Mesenchymal stem cell (in vitro differentiated cells and primary cell): ENCODE measurements at regions not wholly inside any gene's neighbourhood (a gene's known extent, or its start where the extent isn't known, plus 50 kb on each side); places are given as distances from the start of the nearest gene placed in this dataset.

Source experiments
- DNase-seq: peaks from one replicate; pipeline ENCODE4 v3.0.0-alpha.2; 2013
- H2AFZ ChIP-seq: one replicate; pipeline ENCODE4 v1.6.1; 2013; ENCODE audit warnings: low read depth, mild to moderate bottlenecking, control low read depth, inconsistent platforms, low read length, moderate library complexity
- H2AK5ac ChIP-seq: 2 replicates; pipeline ENCODE4 v1.6.1; 2013; ENCODE audit warnings: low read length, moderate library complexity, mild to moderate bottlenecking, inconsistent platforms; ENCODE audit not compliant: severe bottlenecking
- H2BK120ac ChIP-seq: one replicate; pipeline ENCODE4 v1.6.1; 2013; ENCODE audit warnings: low read depth, mild to moderate bottlenecking, inconsistent platforms, low read length, moderate library complexity
- H2BK12ac ChIP-seq, 2 experiments: one replicate each; pipeline ENCODE4 v1.6.1; 2013; ENCODE audit warnings: inconsistent platforms in 2 of 2, low read length in 2 of 2, mild to moderate bottlenecking in 2 of 2, moderate library complexity in 2 of 2, control low read depth in 1 of 2
- H2BK15ac ChIP-seq: one replicate; pipeline ENCODE4 v1.6.1; 2013; ENCODE audit warnings: mild to moderate bottlenecking, low read depth, inconsistent platforms; ENCODE audit not compliant: poor library complexity, severe bottlenecking
- H2BK5ac ChIP-seq: 2 replicates; pipeline ENCODE4 v1.6.1; 2013; ENCODE audit warnings: low read depth, mild to moderate bottlenecking, low read length, control low read depth, inconsistent platforms; ENCODE audit not compliant: poor library complexity, severe bottlenecking
- H3K14ac ChIP-seq, 2 experiments: one replicate each; pipeline ENCODE4 v1.6.1; 2013; ENCODE audit warnings: inconsistent platforms in 2 of 2, low read length in 2 of 2, control low read depth in 1 of 2, mild to moderate bottlenecking in 1 of 2, moderate library complexity in 1 of 2
- H3K18ac ChIP-seq, 2 experiments: one replicate each; pipeline ENCODE4 v1.6.1; 2013; ENCODE audit warnings: inconsistent platforms in 2 of 2, low read length in 2 of 2, control low read depth in 1 of 2, low read depth in 1 of 2, mild to moderate bottlenecking in 1 of 2
- H3K23ac ChIP-seq, 2 experiments: one replicate each; pipeline ENCODE4 v1.6.1; 2013; ENCODE audit warnings: inconsistent platforms in 2 of 2, low read length in 2 of 2, mild to moderate bottlenecking in 2 of 2, moderate library complexity in 2 of 2, control low read depth in 1 of 2
- H3K27ac ChIP-seq: 2 replicates; pipeline ENCODE4 v1.5.1; 2013; ENCODE audit warnings: mild to moderate bottlenecking, moderate library complexity, low read length, control low read depth, inconsistent platforms; ENCODE audit not compliant: poor library complexity, severe bottlenecking
- H3K27me3 ChIP-seq, 2 experiments: 2 replicates each; pipeline versions ENCODE4 v1.6.1 to v1.7.0; 2013; ENCODE audit warnings: low read length in 2 of 2, mild to moderate bottlenecking in 2 of 2, moderate library complexity in 2 of 2, control low read depth in 1 of 2, inconsistent platforms in 1 of 2; ENCODE audit not compliant: control insufficient read depth in 1 of 2, insufficient read depth in 1 of 2
- H3K36me3 ChIP-seq, 2 experiments: 2 replicates each; pipeline versions ENCODE4 v1.6.1 to v1.7.0; 2013; ENCODE audit warnings: low read length in 2 of 2, control low read depth in 1 of 2, inconsistent platforms in 1 of 2, low read depth in 1 of 2, mild to moderate bottlenecking in 1 of 2; ENCODE audit not compliant: insufficient read depth in 2 of 2, control insufficient read depth in 1 of 2
- H3K4ac ChIP-seq, 2 experiments: one replicate each; pipeline ENCODE4 v1.6.1; 2013; ENCODE audit warnings: inconsistent platforms in 2 of 2, low read length in 2 of 2, mild to moderate bottlenecking in 2 of 2, moderate library complexity in 2 of 2, control low read depth in 1 of 2, low read depth in 1 of 2
- H3K4me1 ChIP-seq: 2 replicates; pipeline ENCODE4 v1.6.1; 2013; ENCODE audit warnings: low read depth, low read length, control low read depth; ENCODE audit not compliant: control insufficient read depth, insufficient read depth
- H3K4me2 ChIP-seq: 2 replicates; pipeline ENCODE4 v1.6.1; 2013; ENCODE audit warnings: low read length, mild to moderate bottlenecking, inconsistent platforms; ENCODE audit not compliant: poor library complexity, severe bottlenecking
- H3K4me3 ChIP-seq, 2 experiments: 2 replicates each; pipeline versions ENCODE4 v1.5.1 to v1.7.0; 2013; ENCODE audit warnings: low read length in 2 of 2, mild to moderate bottlenecking in 2 of 2, control low read depth in 1 of 2, low read depth in 1 of 2; ENCODE audit not compliant: insufficient read depth in 1 of 2
- H3K79me1 ChIP-seq: replicated peaks from 2 replicates; pipeline ENCODE4 v1.6.1; 2013; ENCODE audit warnings: mild to moderate bottlenecking, control low read depth, low read length, inconsistent platforms; ENCODE audit not compliant: poor library complexity, severe bottlenecking
- H3K9ac ChIP-seq: 2 replicates; pipeline ENCODE4 v1.7.0; 2013; ENCODE audit warnings: mild to moderate bottlenecking, low read length, moderate library complexity
- H3K9me3 ChIP-seq: 2 replicates; pipeline ENCODE4 v1.7.0; 2013; ENCODE audit warnings: mild to moderate bottlenecking, low read length; ENCODE audit not compliant: control insufficient read depth
- H4K8ac ChIP-seq: one replicate; pipeline ENCODE4 v1.6.1; 2013; ENCODE audit warnings: inconsistent platforms, mild to moderate bottlenecking, low read length, moderate library complexity
- H4K91ac ChIP-seq: one replicate; pipeline ENCODE4 v1.6.1; 2013; ENCODE audit warnings: mild to moderate bottlenecking, low read length, inconsistent platforms
- WGBS: methylation state at CpG from one replicate; pipeline ENCODE4 v1.1.7; 2013; ENCODE audit warnings: mixed read lengths; 5-methylcytosine and 5-hydroxymethylcytosine counted together

DNA sequence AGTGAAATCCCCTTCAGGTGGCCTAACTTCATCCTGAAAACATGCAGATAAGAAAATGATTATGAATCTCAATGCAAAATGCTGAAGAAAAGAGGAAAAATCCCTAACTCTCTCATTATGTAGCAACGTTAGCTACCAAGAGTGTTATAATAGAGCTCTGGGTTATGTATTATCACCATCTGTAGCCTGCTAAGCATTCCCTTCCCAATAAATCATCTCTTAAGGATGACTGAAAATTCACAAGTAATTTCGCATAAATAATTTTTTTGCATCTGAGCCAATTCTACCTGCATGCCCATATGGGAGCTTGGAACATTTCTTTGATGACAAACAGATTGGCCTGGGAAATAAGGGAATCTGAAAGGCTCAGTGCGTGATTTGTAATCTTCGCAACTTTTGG is 216.1 kb downstream of the HTR7 start:
- no peak overlapping the region for H3K9ac ChIP-seq
- H4K91ac ChIP-seq, result no peak overlapping the region
- no peak overlapping the region for H3K4ac ChIP-seq
- H3K4me2 ChIP-seq, result no peak overlapping the region
- no peak overlapping the region for H2BK120ac ChIP-seq
- no peaks in the 10 kb centered on the region for H3K9me3 ChIP-seq
- H3K36me3 ChIP-seq, result no peaks in the 10 kb centered on the region
- no peak overlapping the region for H2AFZ ChIP-seq
- H2BK15ac ChIP-seq, result no peak overlapping the region
- H2BK5ac ChIP-seq, result no peak overlapping the region
- no peak overlapping the region for H3K23ac ChIP-seq
- H3K18ac ChIP-seq, result no peak overlapping the region
- H2BK12ac ChIP-seq, result no peak overlapping the region
- WGBS, result 63% methylated on average over 3 of the region's 4 CpGs
- no peak overlapping the region for H3K4me3 ChIP-seq
- H3K27ac ChIP-seq, result no peak overlapping the region
- H4K8ac ChIP-seq, result no peak overlapping the region
- H3K79me1 ChIP-seq, result no peaks in the 10 kb centered on the region
- no peak overlapping the region for H3K14ac ChIP-seq
- no peak for DNase-seq
- no peaks in the 10 kb centered on the region for H3K27me3 ChIP-seq
- no peaks in the 10 kb centered on the region for H3K4me1 ChIP-seq
- no peak overlapping the region for H2AK5ac ChIP-seq

DNA sequence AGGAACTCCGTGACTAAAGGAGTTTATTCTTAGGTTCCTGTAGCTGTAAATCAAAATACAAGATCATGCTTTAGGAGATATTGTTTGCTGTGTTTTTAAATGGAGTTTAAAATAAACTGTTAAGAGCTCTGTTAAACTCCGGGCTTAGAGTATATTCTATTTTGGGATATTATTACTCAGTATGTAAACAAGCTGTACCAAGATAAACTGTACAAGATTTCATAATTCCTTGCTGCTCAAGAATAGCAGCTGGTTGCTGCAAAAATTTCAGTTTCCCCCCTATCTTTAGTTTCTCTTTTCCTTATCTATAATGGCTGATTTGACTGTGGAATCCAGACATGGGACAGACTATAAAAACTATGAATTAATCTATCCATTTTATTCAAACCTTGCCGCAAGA is 215.7 kb downstream of the HTR7 start:
- H2AK5ac ChIP-seq, result no peak overlapping the region
- H3K4me1 ChIP-seq, result no peaks in the 10 kb centered on the region
- no peak overlapping the region for H2BK15ac ChIP-seq
- H4K91ac ChIP-seq, result no peak overlapping the region
- H3K4me2 ChIP-seq, result no peak overlapping the region
- H2BK12ac ChIP-seq, result no peak overlapping the region
- no peaks in the 10 kb centered on the region for H3K36me3 ChIP-seq
- H3K9me3 ChIP-seq, result no peaks in the 10 kb centered on the region
- 8% methylated on average over 1 of the region's 3 CpGs for WGBS
- no peaks in the 10 kb centered on the region for H3K79me1 ChIP-seq
- H3K4me3 ChIP-seq, result no peak overlapping the region
- no peak overlapping the region for H3K4ac ChIP-seq
- H3K27me3 ChIP-seq, result no peaks in the 10 kb centered on the region
- H3K9ac ChIP-seq, result no peak overlapping the region
- no peak overlapping the region for H2BK120ac ChIP-seq
- no peak overlapping the region for H3K18ac ChIP-seq
- H3K27ac ChIP-seq, result no peak overlapping the region
- H2AFZ ChIP-seq, result no peak overlapping the region
- peak; percentile 86 for DNase-seq
- H4K8ac ChIP-seq, result no peak overlapping the region
- H2BK5ac ChIP-seq, result no peak overlapping the region
- no peak overlapping the region for H3K23ac ChIP-seq
- H3K14ac ChIP-seq, result no peak overlapping the region

DNA sequence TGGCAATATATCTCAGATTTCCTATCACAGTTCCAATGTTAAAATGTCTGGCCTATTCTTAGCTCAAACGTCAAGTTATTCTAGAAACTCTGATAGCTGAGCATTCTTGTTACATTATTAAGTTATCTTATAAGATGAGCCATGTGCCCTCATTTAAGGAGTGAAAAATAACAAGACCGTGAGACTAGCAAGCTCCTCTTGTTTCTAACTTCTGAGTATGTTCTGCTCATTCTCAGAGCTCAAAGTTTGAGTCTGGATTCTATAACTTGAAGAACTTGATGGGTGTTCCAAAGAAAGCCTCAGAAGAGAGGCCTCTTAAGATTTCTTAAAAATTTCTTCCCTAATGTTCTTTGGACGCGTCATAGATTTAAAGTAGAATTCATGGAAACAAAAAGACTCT is 215.2 kb downstream of the HTR7 start:
- Histone ChIP-seq H3K27me3 (no peaks in the 10 kb centered on the region), H2BK120ac (no peak overlapping the region), H3K9ac (no peak overlapping the region), H3K4me1 (no peaks in the 10 kb centered on the region), H3K4ac (no peak overlapping the region), H3K79me1 (no peaks in the 10 kb centered on the region), H3K4me2 (no peak overlapping the region), H2AFZ (no peak overlapping the region), H3K14ac (no peak overlapping the region), H3K36me3 (no peaks in the 10 kb centered on the region), H3K27ac (no peak overlapping the region), H2BK12ac (no peak overlapping the region), H2AK5ac (no peak overlapping the region), H4K91ac (no peak overlapping the region), H2BK5ac (no peak overlapping the region), H3K18ac (no peak overlapping the region), H4K8ac (no peak overlapping the region), H3K9me3 (no peaks in the 10 kb centered on the region), H3K4me3 (no peak overlapping the region), H2BK15ac (no peak overlapping the region), H3K23ac (no peak overlapping the region)
- 54% methylated on average over 2 of the region's 4 CpGs for WGBS
- peak; percentile 65 for DNase-seq

DNA sequence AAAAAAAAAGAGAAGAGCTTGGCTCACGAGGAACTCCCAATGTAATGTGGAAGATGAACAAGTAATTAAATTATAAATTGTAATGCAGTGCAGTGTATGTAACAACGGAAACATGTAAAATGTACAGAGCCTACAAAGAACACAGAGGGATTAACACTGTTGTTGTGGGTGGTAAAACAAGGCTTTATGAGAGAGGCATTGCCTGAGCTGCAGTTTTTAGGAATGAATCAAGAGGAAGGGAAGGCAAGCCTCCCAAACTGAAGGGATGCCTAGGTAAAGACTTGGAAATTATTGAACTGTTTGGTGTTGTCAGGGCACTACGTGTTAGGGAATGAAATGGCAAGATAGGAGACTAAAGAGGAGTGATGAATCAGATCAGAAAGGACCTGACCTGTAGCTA is 213.7 kb downstream of the HTR7 start:
- no peak overlapping the region for H4K8ac ChIP-seq
- no peaks in the 10 kb centered on the region for H3K79me1 ChIP-seq
- H2BK12ac ChIP-seq, result peak overlapping the region in 1 of 2 experiments; percentile 66
- H3K9me3 ChIP-seq, result no peaks in the 10 kb centered on the region
- H3K4ac ChIP-seq, result no peak overlapping the region
- no peak overlapping the region for H3K18ac ChIP-seq
- no peak overlapping the region for H3K4me3 ChIP-seq
- no peak overlapping the region for H3K4me2 ChIP-seq
- no peaks in the 10 kb centered on the region for H3K4me1 ChIP-seq
- H2AK5ac ChIP-seq, result no peak overlapping the region
- no peaks in the 10 kb centered on the region for H3K27me3 ChIP-seq
- H3K23ac ChIP-seq, result no peak overlapping the region
- no peak overlapping the region for H4K91ac ChIP-seq
- H3K14ac ChIP-seq, result no peak overlapping the region
- H2BK120ac ChIP-seq, result no peak overlapping the region
- no peak overlapping the region for H3K27ac ChIP-seq
- DNase-seq, result no peak
- no peak overlapping the region for H2AFZ ChIP-seq
- no peak overlapping the region for H3K9ac ChIP-seq
- no peak overlapping the region for H2BK15ac ChIP-seq
- 69% methylated on average over 3 of the region's 3 CpGs for WGBS
- no peaks in the 10 kb centered on the region for H3K36me3 ChIP-seq
- H2BK5ac ChIP-seq, result no peak overlapping the region
